ENCODE measurements at regions not wholly inside any gene's neighbourhood (a gene's known extent, or its start where the extent isn't known, plus 50 kb on each side); places are given as distances from the start of the nearest gene placed in this dataset.
"Not testable (repeated sequence)": the region's sequence is repeated elsewhere in the genome, so short reads cannot be mapped to it uniquely, and the experiment has no call there.

GRCh38 chr2:239831861-239832489 is 193.2 kb downstream of the NDUFA10 start:
- no peak for DNase-seq (ENCODE audit: low read depth)

GRCh38 chr2:239831001-239831731 is 194.0 kb downstream of the NDUFA10 start:
- no peak for DNase-seq (ENCODE audit: low read depth)

- DNase-seq (ENCODE audit: low read depth) = no peak
Observed at GRCh38 chr2:239830121-239831000, 194.8 kb downstream of the NDUFA10 start.

GRCh38 chr2:239829326-239829725 is 195.8 kb downstream of the NDUFA10 start:
- DNase-seq (ENCODE audit: low read depth) = no peak

GRCh38 chr2:239828973-239829275 is 196.2 kb downstream of the NDUFA10 start:
- DNase-seq (ENCODE audit: low read depth) = not testable (repeated sequence)

GRCh38 chr2:239828192-239828972 is 196.8 kb downstream of the NDUFA10 start:
- DNase-seq (ENCODE audit: low read depth) = no peak

GRCh38 chr2:239827523-239827890 is 197.6 kb downstream of the NDUFA10 start:
- DNase-seq (ENCODE audit: low read depth) = no peak

GRCh38 chr2:239826786-239827522 is 198.2 kb downstream of the NDUFA10 start:
- no peak for DNase-seq (ENCODE audit: low read depth)

GRCh38 chr2:239826376-239826775 is 198.8 kb downstream of the NDUFA10 start:
- DNase-seq (ENCODE audit: low read depth) = no peak

GRCh38 chr2:239825705-239825979 is 199.5 kb downstream of the NDUFA10 start:
- DNase-seq (ENCODE audit: low read depth) = no peak

- DNase-seq (ENCODE audit: low read depth) = no peak
Observed at GRCh38 chr2:239824866-239825704, 200.1 kb downstream of the NDUFA10 start.

GRCh38 chr2:239824046-239824694 is 201.0 kb downstream of the NDUFA10 start:
- DNase-seq (ENCODE audit: low read depth) = no peak

GRCh38 chr2:239822146-239822831 is 202.9 kb downstream of the NDUFA10 start:
- no peak for DNase-seq (ENCODE audit: low read depth)

- no peak for DNase-seq (ENCODE audit: low read depth)
Observed at GRCh38 chr2:239821694-239822075, 203.5 kb downstream of the NDUFA10 start.

- no peak for DNase-seq (ENCODE audit: low read depth)
Observed at GRCh38 chr2:239820836-239821693, 204.1 kb downstream of the NDUFA10 start.

GRCh38 chr2:239819974-239820555 is 205.1 kb downstream of the NDUFA10 start:
- DNase-seq (ENCODE audit: low read depth) = no peak

GRCh38 chr2:239819091-239819973 is 205.8 kb downstream of the NDUFA10 start:
- DNase-seq (ENCODE audit: low read depth) = no peak

All from GM04504 (cell line).